MV-4-11 (cell line): ENCODE measurements at regions not wholly inside any gene's neighbourhood (a gene's known extent, or its start where the extent isn't known, plus 50 kb on each side); places are given as distances from the start of the nearest gene placed in this dataset.
"Not testable (repeated sequence)": the region's sequence is repeated elsewhere in the genome, so short reads cannot be mapped to it uniquely, and the experiment has no call there.

Source experiments
- DNase-seq: peaks from one replicate; lab custom pipeline; 2025; lab: John Stamatoyannopoulos, UW

DNA sequence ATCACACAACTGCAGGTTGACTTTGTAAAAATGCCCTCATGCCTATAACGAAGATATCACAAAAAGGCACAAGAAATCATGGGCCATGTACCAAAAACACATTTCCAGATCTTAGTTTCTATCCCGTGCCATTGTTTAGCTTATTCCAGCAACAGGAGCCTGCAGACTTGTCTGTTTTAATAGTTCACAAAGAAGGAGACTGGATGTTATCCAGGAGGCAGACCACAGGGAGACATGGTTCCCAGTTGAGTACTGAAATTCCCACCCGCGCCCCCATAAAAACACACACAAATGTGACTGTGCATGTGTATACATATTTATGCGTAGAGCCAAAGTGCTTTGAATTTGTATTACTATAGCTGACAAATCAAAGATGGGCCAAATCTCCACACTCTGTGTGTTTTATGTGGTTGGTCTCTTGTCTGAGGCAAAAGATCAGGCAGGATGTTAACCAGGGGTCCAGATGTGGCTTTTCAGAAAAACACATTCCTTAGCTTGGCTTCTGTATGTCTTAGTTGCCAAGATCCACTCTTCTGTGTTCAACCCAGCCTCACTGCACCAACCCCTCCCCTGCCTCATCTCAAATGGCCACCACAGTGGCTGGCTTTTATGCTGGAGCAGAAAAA is 469.2 kb upstream of the DIPK2B start:
- DNase-seq, result no peak

DNA sequence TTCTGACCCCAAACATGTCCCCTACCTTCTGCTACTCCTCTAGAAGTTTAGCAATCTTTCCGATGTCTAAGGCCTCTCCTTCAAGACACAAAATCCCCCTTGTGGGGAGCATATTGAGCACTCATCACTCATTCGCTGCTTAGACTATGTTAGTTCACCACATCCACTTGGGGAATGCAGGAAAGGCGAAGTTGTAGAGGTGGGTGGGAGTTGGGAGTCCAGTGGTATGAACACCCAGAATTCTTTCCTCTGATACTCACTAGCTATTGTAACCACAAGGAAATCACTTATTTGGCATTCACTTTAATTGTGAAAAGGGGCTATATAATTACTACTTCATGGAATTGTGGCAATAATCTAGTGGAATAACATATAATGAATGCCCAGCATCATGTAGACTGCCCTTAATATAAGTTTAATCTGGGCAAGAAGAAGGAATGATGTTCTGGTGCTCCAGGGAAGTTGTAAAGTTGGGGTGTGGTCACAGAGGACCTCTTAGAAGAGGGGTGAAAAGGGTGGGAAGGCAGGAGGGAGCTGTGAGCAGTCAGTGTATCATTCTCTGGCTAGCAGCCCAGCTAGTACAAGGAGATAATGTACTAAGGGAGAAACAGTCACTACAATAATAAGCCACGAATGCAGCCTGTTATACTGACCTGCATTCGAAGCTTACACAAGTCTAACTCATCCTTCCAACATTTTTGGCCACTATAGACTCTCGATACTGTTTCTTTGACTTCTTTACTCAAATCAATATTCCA is 468.2 kb upstream of the DIPK2B start:
- no peak for DNase-seq

DNA sequence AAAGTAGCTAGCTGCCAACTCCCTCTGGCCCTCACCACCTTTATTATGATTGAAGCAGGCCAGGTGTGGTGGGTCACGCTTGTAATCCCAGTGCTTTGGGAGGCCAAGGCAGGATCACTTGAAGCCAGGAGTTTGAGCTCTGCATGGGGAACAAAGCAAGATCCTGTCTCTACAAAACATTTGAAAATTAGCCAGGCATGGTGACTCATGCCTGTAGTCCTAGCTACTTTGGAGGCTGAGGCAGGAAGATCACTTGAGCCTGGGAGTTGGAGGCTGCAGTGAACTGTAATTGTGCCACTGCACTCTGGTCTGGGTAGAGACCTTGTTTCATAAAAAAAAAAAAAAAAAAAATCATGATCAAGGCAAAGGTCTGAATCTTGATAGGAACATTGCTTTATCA is 467.0 kb upstream of the DIPK2B start:
- no peak for DNase-seq

DNA sequence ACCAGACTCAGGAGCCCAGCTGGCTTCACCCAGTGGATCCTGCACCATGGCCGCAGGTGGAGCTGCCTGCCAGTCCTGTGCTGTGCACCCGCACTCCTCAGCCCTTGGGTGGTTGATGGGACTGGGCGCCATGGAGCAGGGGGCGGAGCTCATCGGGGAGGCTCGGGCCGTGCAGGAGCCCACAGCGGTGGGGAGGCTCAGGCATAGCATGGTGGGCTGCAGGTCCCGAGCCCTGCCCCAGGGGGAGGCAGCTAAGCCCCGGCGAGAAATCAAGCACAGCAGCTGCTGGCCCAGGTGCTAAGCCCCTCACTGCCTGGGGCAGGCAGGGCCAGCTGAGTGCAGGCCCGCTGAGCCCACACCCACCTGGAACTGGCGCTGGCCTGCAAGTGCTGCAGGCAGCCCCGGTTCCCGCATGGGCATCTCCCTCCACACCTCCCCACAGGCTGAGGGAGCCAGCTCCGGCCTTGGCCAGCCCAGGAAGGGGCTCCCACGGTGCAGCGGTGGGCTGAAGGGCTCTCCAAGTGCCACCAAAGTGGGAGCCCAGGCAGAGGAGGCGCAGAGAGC is 464.1 kb upstream of the DIPK2B start:
- DNase-seq, result no peak

DNA sequence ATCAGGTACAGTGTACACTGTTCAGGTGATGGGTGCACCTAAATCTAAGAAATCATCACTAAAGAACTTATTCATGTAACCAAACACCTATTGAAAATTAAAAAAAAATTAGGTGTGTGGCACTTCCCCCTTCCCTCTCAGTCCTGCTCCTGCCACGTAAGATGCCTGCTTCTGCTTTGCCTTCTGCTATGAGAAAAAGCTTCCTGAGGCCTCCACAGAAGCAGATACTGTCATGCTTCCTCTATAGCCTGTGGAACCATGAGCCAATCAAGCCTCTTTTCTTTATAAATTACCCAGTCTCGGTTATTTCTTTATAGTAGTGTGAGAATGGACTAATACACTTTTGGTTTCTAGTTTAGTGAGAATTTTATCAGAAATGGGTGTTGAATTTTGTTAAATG is 459.8 kb upstream of the DIPK2B start:
- DNase-seq, result no peak

DNA sequence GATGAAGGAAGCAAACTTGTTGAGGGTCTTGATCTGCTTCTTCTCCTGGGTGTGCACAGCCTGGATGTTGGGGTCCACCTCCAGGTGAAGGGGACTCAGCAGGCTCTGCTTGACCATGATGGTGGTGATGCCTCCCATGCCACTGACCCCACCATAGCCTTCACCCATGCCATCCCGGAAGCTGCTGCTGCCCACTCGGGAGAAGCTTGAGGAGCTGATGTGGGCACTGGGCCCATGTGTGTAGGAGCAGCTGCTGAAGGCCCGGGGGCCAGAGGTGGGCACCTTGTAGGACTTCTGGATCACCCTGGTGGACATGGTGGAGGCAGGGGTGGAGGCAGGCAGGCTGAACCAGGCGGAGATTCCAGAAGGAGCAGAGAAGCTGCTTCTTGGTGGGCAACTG is 432.7 kb upstream of the DIPK2B start:
- no peak for DNase-seq

DNA sequence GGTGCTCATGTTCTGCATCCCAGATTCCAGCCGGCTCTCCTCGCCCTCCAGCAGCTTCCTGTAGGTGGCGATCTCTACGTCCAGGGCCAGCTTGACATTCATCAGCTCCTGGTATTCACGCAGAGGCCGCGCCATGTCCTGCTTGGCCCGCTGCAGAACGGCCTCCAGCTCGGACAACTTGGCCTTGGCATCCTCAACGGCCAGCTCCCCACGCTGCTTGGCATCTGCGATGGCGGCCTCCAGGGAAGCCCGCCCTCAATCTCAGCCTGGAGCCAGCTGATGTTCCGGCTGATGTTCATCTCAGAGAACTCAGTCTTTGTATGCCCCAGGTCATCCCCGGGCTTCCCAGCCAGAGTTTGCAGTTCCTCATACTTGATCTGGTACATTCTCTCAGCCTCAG is 431.8 kb upstream of the DIPK2B start:
- no peak for DNase-seq

DNA sequence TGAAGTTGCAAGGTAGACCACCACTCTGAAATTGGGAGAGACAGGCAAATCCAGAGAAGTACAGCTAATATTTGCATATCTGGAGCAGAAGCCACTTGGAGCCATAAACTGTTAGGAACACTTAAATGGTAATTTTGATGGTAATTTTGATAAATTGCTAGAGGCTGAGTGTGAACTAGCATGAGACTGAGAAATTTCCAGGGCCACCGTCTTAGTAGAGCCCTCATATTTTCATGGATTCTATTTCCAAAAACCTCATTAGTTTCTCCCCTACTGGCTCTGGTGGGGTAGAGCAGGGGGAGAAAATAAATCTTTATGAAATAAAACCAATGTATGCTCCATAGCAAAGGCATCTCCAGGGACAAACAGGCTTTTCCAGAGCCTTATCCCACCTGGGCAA is 429.4 kb upstream of the DIPK2B start:
- DNase-seq, result no peak

DNA sequence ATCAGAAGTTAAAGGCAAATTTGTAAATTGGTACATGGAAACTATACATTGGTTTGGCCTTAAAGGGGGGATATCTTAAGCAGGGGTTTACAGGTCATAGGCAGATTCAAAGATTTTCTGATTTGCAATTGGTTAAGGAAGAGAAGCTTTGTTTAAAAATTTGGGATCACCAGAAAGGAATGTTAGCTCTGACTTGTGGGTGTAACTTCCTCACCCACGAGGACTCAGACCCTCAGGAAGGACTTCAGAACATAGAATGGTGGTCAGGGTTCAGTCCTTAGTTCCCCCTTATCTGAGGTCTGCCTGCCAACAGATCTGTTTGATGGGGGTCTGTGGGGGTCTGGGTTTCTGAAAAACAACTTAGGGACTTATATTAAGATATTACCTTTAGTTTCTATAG is 427.4 kb upstream of the DIPK2B start:
- DNase-seq, result no peak

DNA sequence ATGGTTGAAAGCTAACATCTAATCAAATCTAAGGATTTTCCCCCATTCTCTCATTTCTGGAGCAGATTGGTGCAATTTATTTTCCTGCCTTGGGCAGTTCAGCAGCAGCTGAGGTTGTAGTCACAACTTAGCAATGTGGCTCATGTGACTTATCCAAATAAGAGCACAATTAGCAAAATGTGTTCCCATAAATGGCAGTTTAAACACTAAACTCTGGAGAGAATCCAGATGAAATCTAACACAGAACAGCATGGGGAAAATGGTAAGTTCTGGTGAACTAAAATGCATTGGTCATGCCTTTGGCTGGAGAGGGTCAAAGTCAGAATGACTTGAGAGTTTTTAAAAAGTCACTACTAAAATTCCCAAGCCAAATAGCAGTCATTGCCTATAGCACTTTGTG is 422.6 kb upstream of the DIPK2B start:
- no peak for DNase-seq

DNA sequence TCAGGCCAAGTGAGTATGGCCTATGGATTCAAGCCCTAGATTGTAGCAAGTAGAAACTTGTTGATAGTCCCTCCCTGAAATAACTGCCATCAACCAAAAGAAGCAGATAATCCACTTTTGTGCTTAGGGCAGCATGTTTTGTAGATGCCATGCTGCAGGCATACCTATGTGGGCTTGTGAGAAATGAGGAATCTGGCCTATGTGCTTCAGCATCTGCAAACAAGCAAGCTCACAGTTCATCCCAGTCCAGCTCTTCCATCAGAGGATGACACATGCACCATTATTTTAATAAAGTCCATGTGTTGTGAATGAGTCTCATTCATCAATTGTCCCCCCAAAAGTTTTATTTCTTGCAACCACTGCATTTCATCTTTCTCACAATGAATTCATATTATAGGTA is 421.9 kb upstream of the DIPK2B start:
- no peak for DNase-seq

DNA sequence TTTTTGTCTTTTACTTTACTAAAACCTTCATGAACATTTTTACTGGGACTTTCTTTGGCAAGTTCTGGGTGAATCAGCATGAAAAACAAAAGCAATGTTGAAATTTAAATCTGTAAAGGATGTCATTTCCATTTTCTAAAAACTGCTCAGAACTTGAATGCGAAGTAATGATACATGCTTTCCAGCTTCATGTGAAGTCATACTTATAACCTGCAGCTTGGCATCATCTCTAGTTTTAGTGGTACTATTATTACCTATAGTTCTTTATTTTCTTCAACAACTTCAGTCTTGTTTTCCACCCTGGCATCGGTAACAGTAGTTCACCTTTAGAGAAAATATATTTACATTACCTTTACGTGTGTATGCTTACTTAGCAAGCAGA is 421.4 kb upstream of the DIPK2B start:
- DNase-seq, result no peak

DNA sequence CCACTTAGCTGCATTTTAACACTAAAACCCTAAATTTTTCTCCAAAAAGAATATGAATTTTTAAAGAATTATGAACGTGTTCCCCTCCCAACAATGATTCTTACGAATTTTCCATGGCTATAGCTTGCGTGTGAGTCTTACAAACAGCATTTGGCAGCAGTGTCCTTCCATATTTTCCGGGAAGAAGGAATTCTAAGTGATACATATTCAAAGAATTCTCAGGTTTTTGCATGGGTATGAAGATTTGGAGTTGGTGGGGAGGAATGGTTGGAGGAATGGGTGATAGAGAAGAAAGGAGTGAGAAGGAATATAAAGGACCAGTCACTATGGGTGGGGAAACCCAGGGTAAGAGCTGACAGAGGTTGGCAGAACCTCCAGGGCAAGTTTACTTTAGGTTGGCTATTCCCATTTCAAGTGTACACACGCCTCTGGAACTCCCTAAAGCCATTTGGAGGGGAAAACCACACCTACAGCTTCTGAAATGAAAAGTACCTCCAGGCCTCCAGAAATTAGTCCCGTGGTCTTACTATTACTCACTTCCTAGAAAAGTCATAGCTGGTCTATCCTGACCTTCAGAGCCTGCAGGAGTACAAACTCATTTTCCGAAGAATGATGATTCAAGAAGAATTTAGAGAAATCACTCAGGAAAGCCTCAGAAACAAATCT is 420.8 kb upstream of the DIPK2B start:
- no peak for DNase-seq

DNA sequence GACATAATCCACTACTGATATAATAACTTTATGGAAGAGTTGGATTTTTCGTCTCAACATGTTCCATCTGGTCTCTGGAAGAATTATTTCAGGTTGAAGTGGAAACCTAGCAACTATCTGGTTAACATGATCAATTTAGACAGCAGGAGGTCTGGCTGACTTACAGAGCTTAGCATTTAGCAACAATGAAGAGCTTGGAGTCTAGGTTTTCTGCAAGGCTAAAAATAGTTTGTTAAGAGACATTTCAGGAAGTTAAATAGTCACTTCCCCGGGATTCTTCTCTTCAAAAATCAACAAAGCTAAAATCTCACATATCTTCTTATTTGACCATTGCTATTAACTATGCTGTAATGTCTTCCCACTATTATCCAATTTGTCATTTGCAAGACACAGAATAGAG is 418.6 kb upstream of the DIPK2B start:
- peak; percentile 14 for DNase-seq

DNA sequence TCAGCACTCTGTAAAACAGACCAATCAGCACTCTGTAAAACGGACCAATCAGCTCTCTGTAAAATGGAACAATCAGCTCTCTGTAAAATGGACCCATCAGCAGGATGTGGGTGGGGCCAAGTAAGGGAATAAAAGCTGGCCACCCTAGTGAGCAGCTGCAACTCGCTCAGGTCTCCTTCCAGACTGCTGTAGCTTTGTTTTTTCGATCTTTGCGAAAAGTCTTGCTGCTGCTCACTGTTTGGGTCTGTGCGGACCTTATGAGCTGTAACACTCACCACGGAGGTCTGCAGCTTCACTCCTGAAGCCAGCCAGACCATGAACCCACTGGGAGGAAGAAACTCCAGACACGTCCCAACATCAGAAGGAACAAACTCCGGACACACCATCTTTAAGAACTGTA is 414.9 kb upstream of the DIPK2B start:
- DNase-seq, result not testable (repeated sequence)

DNA sequence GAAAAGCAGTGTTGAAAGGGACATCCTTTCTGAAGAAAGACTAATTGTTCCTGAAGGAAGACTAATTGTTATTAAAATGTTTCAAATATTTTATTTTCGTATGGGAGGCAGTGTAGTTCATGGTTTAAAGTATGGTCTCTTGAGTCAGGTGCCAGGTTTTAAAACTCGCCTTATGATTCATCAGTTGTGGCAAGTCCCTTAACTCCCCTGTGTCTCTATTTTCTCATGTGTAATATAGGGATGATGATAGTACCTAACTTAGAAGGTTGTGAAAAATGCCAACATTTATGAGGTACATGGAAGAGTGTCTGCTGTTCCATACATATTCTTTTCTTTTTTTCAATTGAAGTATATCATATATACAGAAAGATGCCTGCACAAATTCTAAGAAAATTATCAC is 414.2 kb upstream of the DIPK2B start:
- no peak for DNase-seq

DNA sequence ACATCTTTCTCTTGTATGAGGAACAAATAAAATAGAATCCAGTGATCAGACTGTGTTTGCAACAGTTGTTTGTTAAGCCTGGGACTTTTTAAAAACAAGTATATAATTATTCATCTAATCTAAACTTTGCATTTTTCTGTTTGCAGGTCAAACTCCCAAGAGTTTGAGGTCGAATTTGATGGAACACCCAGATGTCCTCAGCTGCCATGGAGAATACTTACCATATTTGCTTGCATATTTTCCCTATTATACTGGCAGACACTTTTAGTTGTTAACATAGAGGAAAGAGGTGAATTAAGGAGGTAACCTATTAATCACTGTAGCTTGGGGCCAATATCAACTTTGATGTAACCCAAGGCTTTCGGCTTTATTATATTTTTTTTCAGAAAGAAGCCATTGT is 401.5 kb upstream of the DIPK2B start:
- no peak for DNase-seq

DNA sequence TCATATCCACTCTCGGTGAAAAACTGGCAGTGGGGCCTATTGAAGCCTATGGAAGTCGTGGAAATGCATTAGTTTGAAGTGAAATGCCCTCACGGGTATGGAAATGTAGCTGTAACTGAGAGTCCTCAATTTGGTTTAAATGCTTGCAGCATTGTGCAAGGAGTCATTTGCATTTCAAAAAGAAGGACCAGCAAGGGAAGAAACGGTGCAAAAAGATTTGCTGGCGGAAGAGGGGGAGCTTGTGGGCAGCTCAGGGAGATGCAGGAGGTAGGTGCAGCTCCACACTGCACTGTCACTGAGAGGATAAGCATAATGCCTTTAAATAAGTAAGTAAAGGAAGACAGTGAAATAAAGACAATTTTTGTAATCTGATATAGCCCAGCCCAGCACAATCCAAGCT is 400.4 kb upstream of the DIPK2B start:
- DNase-seq, result no peak

DNA sequence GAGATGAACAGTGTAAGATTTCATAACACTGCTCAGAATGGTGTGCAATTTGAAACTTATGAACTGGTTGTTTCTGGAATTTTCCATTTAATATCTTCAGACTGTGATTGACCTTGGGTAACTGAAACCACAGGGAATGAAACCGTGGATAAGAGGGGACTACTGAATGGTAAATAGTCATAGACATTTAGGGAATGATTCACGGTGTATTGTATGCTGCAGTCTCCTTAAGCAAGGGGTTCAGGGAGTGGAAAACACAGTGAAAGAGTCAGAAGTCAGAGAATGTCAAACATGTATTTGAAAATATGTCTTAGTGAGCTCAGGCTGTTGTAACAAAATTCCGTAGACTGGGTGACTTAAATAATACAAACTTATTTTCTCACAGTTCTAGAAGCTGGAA is 398.2 kb upstream of the DIPK2B start:
- no peak for DNase-seq

DNA sequence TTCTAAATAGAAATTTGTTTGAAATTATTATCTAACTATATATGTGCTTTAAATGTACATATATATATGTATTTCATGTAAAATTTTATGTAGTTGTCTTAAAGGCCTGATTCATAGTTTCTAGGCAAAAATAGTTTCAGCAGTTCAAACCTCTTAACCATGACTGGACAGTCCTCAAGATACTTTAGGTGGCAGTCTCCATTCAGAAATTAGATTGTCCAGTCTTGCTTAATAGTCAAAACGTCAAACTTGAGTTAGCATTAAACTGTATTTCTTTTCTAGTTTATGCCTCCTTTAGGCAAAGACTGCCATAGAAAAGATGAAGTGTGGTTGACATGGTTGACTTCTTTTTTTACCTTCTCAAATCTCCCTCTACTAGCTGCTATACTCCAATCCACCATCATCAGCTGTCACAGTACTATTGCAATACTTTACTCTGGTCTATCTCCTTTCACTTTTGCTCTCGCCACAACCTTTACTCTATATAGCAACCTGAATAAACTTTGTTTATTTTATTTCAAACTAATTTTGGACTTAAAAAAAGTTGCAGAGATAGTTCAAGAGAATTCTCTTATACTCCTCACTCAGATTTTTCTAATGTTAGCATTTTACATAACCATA is 395.6 kb upstream of the DIPK2B start:
- no peak for DNase-seq

DNA sequence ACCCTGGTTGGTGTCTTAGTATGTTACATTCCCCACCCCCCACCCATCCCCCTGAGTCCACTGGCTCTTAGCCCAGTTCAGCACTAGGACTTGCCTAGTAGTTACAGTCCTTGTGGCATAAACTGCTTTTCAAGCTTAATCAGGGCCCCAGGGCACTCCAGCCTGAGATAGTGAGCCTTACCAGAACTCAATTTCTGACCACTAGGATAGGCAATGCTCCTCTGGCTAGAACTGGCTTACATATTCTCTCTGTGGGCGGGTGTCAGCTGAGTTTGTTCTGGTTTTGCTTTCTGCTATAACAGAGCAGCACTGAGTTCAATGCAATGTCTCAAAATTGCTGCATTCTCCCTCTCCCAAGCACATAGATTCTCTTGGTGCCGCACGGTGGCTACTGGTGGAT is 391.4 kb upstream of the DIPK2B start:
- no peak for DNase-seq

DNA sequence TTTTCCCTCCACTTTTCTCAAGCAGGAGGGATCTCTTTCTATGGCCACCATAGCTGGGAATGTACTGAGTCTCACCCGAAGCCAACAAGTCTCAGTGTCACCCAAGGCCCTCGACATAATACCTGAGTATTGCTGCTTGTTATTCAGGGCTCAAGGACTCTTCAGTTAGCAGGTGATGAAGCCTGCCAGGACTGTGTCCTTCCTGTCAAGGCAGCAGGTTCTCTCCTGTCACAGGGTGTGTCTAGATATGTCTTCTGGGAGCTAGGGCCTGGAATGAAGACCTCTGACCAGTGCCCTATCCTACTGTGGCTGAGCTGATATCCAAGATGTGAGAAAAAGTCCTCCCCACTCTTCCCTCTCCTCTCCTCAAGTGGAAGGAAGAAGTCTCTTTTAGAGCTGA is 391.0 kb upstream of the DIPK2B start:
- no peak for DNase-seq

DNA sequence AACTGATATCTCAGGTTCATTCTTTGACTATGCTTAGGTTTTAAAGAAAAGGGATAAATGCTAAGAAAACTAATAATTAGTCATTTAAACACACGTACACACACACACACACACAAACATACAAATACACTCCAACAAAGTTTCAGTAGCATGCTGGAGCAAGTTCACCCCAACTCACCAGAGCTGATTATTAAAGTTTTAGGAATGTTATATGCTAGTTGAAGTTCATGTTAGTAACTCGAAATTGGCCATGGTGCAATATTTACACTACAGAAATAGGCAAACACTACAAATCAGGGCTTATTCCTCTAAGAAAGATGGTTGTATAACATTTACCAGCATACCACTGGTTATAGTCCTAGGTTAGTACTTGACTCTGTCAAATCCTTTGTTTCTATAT is 384.0 kb upstream of the DIPK2B start:
- no peak for DNase-seq
